NCI-H128 (cell line): ENCODE measurements at regions not wholly inside any gene's neighbourhood (a gene's known extent, or its start where the extent isn't known, plus 50 kb on each side); places are given as distances from the start of the nearest gene placed in this dataset.
"Not testable (repeated sequence)": the region's sequence is repeated elsewhere in the genome, so short reads cannot be mapped to it uniquely, and the experiment has no call there.

ENCODE experiments used
- DNase-seq: peaks from one replicate; lab custom pipeline; 2025; ENCODE audit not compliant: unreplicated experiment; lab: John Stamatoyannopoulos, UW

- DNase-seq, result no peak
Measured at GRCh38 chr12:47378222-47378582, 298.4 kb upstream of the AMIGO2 start.

- no peak for DNase-seq
Measured at GRCh38 chr12:47377414-47378221, 297.9 kb upstream of the AMIGO2 start.

GRCh38 chr12:47376927-47377326 is 297.2 kb upstream of the AMIGO2 start:
- no peak for DNase-seq

GRCh38 chr12:47373554-47374150 is 293.9 kb upstream of the AMIGO2 start:
- no peak for DNase-seq

GRCh38 chr12:47370421-47370820 is 290.7 kb upstream of the AMIGO2 start:
- DNase-seq, result no peak

- no peak for DNase-seq
Measured at GRCh38 chr12:47369085-47369484, 289.3 kb upstream of the AMIGO2 start.

- DNase-seq, result no peak
Measured at GRCh38 chr12:47367912-47368537, 288.3 kb upstream of the AMIGO2 start.

GRCh38 chr12:47366579-47366978 is 286.8 kb upstream of the AMIGO2 start:
- DNase-seq, result no peak

GRCh38 chr12:47366157-47366556 is 286.4 kb upstream of the AMIGO2 start:
- no peak for DNase-seq

GRCh38 chr12:47365443-47366076 is 285.8 kb upstream of the AMIGO2 start:
- DNase-seq, result not testable (repeated sequence)

GRCh38 chr12:47364261-47364660 is 284.5 kb upstream of the AMIGO2 start:
- no peak for DNase-seq

- no peak for DNase-seq
Measured at GRCh38 chr12:47362126-47362705, 282.5 kb upstream of the AMIGO2 start.

- no peak for DNase-seq
Measured at GRCh38 chr12:47361389-47362021, 281.7 kb upstream of the AMIGO2 start.

GRCh38 chr12:47360771-47361388 is 281.1 kb upstream of the AMIGO2 start:
- DNase-seq, result no peak

GRCh38 chr12:47360093-47360480 is 280.3 kb upstream of the AMIGO2 start:
- no peak for DNase-seq

GRCh38 chr12:47359310-47360092 is 279.7 kb upstream of the AMIGO2 start:
- DNase-seq, result no peak

GRCh38 chr12:47357006-47357405 is 277.2 kb upstream of the AMIGO2 start:
- not testable (repeated sequence) for DNase-seq

- DNase-seq, result no peak
Measured at GRCh38 chr12:47356129-47356700, 276.5 kb upstream of the AMIGO2 start.

- DNase-seq, result no peak
Measured at GRCh38 chr12:47353508-47353907, 273.7 kb upstream of the AMIGO2 start.
